HG02840 (cell line): ENCODE measurements at regions not wholly inside any gene's neighbourhood (a gene's known extent, or its start where the extent isn't known, plus 50 kb on each side); places are given as distances from the start of the nearest gene placed in this dataset.
"Not testable (repeated sequence)": the region's sequence is repeated elsewhere in the genome, so short reads cannot be mapped to it uniquely, and the experiment has no call there.

ENCODE experiments used
- ATAC-seq: cut with Tn5 transposase; IDR thresholded peaks from one replicate; pipeline ENCODE4 v1.9.1; 2021; ENCODE audit warnings: mild to moderate bottlenecking, moderate library complexity, moderate number of reproducible peaks; ENCODE audit not compliant: unreplicated experiment, low FRiP score

DNA sequence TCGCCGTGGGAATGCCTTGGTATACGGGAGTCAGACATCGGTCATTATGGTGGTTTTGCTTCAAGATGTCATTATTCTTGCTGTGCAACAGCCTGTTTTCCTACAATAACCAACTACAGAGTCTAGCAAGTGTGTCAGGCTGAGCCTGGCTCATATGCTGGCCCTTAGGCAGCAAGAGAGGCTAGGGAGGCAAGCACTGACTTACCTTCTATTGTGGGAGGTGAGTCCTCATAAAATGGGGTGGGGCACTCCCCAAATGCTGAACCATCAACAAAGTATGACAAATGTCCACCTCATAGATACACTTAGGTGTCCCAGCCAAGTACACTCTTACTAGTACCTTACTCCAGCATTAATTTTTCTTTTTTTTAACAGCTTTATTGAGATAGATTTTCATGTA lies 77.0 kb upstream of the ATL2 start:
- ATAC-seq = no peak

DNA sequence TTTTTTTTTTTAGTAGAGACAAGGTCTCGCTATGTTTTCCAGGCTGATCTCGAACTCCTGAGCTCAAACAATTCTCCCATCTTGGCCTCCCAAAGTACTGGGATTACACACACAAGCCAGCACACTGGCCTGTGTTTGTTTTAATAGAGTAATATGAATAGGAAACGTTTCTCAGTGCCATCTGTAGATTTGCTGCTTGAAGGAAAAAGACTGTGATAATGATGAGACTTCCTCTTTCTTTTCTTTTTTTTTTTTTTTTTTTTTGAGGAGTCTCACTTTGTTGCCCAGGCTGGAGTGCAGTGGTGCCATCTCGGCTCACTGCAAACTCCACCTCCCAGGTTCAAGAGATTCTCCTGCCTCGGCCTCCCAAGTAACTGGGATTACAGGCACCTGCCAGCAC lies 74.7 kb upstream of the ATL2 start:
- ATAC-seq = not testable (repeated sequence)

DNA sequence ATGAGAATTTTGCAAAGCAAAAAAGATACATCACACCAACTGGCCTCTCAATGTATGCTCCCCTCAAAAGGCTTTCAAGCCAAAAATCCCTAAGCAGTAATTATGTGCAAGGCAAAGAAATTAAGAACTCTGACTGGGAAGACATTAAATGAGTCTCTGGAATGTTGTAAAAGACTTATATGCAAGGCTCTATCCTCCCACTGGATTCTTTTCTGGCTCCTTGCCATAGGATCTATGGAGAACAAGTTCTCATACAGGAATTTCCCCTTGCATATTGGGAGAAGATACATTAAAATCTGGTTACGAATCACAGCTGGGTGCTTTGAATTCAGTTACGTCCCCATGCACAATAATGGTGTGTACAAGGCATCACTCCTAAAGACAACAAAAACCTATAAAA lies 73.4 kb upstream of the ATL2 start:
- ATAC-seq = no peak

DNA sequence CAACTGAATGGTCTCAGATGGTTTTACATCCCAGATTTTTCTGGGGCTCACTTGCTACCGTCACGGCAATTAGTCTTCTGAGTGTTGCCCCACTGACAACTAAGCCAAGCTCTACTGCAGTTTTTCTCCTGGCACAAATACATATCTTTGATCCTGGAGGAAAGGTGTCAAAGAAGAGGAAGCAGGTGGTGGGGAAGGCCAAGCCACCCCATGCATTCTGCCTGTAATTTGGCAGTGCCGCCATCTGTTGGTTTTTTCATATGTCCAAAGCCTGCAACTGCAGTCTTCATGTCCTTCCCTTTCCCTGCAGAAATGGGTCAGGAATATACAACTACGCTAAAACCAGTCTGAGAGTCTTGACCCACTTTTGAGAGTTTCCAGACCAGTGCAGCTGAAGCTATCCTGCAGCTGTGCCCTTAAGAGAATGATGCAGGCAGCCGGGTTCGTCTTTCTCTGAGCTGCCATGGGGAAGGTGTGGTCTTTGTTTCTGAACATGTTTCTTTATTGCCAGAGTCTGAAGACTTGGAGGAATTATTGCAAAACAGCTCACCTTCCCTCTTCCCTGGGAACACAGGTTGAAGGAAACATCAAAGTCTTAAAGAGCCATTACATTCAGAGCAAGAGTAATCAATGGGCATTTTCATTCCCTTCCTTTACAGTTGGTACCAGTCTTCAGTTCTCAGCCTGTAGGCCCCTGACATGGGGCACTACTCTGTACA lies 71.8 kb upstream of the ATL2 start:
- ATAC-seq = no peak

DNA sequence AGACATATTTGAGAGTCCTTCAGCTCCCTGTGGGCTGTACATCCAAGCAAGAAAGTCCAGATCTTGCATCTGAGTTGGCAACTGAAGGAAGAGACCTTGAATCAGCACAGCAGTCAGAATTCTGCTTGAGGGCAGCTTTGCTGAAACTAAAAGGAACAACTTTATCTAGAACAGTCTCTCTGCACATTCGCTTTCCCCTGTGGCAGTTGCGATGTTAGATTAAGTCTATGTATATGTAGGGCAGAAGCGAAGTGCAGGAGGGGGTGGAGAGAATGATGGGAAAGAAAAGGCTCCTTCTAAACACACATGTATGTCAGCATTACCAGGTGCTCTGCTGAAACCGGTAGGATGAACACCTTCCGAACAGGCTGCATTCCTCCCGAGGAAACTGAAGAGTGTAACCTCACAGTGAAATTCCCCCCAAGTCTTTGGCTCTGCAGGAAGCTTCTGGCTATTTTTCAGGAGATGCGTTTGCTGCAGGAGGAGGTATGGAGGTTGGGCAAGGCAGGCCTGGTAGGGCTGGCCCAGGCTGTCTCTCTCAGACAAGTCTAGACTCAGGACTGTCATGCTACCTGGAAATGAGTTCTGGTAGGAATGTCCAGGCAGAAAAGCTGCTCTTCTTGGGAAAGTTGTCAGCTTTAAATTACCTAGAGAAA lies 70.0 kb upstream of the ATL2 start:
- ATAC-seq = no peak

DNA sequence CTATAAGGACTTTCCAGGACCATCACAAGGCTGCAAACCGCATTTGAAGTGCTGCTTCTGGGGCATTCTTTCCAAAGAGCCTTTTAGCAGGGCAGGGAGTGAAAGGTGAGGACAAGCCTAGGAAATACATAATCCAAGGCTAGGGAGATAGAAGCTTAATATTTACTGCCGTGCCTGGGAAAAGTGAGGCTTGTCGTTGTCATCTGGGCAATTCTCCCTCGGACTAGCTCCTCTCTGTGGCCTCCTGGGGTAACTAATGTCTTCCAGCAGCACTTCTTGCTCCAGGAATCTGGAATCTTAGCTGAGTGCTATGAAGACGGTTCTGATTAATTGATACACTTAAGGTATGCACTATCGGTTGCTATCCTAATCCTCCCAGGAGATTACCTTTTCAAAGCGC lies 69.3 kb upstream of the ATL2 start:
- no peak for ATAC-seq

DNA sequence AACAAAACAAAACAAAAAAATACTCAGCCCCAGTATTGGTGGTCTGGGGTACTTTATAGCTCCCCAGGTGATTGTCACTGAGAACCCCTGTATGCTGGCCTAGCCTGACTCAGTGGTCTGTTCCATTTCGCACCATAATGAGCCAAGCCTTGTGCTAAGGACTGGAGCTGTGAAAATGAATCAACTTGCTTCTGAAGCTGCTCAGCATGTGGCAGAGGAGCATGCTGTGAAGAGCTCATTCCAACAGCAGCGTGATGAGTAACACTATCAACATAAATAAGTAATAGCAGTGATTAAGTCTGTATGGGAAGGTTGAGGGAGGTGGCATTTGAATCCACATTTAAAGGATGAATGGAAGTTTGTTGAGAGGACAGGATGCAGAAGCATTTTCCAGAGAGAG lies 67.2 kb upstream of the ATL2 start:
- ATAC-seq = no peak

DNA sequence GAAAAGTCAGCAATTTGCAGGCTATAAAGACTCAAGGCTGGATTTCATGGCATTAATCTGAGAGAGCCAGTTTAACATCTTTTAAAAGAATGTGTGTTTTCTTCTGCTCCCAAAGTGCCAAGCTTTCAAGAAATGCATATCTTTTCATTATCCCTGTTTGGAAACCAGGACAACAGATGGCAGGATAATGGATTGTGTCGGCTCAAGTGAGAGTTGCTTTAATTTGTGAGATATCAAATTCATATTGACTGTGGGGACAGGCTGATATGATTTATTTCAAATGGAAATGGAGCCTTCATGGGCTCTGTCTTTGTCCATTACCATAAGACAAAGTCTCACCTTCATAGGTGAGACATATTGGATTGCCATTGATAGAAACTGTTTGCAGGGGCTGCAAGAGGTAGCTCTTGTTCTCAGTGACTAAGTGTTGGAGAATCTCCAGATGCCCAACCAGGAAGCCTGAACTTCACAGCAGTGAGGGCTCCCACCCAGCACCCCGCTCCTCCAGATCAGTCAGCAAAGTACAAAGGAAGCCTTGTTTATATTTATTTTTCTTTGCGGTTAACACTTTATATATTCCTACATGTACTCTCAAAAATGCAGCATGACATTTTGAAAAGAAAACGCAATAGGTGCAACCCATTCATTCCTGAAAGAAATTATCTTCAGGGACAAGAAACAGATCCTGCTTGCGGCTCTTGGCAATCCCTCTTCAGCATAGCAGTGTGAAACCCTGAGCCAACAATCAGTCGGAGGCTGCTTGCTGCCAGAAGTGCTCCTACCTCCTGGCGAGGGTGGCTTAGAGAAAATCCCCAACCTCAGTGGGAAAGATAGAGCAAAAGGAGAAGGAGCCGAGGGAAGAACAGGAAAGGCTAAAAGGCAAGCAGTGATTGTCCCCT lies 65.8 kb upstream of the ATL2 start:
- no peak for ATAC-seq

DNA sequence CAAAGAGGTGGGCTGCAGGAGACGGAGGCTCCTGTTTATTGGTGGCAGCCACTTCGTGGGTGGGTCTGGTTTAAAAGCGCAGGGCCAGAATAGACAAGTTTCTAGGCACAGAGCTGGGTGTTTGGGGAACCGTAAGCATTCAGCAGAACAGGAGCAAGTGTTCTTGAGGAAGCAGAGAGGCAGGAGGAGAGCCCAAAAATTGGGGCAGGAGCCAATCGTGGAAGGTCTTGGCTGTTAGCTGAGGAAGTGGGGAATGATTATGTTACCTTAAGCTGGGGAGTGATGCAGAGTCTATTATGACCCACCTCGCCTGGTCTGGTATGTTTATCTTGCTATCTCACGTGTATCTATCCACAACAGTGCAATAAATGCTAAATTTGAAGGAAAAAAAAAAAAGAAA lies 64.3 kb upstream of the ATL2 start:
- ATAC-seq = no peak

DNA sequence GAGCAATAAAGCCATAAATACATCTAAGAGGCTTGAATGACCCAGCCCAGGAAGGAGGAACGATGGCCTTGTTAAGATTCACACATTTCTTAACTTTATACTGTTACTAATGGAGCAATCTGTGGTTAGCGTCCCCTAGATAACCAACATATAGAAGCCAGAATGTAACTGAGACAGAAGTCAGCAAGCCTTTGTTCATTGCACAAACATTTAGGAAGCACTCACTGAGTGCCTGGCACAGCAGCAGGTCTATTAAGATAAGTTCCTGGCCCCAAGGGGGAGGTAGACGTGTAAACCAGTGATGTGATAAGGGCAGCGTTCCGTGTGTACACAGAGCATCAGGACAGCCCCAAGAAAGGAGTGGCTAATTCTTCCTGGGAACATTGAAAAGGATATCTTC lies 63.6 kb upstream of the ATL2 start:
- ATAC-seq = no peak

DNA sequence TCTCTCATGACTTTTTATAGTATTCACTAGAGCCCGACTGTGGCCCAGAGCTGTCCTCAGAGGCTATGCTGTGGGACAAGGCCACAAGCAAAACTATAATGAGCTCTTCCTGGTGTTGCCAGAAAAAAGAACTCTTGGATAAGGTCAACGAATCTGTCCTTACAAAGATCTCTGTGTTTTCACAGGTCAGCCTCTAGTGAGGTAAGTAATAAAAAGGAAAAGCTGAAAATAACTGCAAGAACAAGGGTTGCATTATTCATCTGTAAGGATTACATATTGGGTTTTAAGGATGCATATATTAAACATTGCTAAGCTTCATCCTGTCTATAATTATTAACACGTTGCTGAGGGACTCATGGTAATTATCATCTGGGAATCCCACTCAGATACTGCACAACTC lies 62.8 kb upstream of the ATL2 start:
- no peak for ATAC-seq

DNA sequence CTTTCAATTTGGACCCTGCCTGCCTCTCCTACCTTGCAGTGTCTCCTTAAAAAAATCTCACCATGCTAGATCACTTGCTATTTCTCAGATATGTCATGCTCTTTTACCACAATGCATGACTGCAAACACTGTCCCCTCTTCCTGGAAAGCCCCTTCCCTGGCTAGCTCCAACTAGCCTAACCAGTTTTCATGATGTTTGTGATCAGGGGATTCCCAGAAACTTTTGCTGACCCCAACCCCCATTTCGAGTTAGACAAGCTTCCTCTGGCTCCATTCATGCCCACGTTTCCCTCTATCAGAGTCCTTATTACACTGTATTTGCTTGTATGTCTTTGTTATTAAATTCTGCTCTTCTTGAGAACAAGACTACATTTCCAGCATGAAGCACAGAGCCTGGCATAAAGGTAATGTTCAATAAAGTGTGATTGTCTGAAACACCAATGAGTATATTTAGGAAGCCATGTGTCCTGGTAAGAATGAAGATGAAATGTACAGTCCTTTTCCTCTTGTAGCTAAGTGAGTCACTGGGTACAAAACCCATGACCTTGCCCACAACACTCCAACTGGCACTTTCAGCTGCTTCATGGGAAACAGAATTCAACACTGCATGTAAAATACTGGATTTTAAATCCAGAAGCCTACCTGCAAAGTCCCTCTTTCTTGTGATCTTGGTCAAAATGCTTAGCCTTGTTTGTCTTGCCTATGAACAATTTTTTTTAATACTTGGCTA lies 62.0 kb upstream of the ATL2 start:
- ATAC-seq = no peak

DNA sequence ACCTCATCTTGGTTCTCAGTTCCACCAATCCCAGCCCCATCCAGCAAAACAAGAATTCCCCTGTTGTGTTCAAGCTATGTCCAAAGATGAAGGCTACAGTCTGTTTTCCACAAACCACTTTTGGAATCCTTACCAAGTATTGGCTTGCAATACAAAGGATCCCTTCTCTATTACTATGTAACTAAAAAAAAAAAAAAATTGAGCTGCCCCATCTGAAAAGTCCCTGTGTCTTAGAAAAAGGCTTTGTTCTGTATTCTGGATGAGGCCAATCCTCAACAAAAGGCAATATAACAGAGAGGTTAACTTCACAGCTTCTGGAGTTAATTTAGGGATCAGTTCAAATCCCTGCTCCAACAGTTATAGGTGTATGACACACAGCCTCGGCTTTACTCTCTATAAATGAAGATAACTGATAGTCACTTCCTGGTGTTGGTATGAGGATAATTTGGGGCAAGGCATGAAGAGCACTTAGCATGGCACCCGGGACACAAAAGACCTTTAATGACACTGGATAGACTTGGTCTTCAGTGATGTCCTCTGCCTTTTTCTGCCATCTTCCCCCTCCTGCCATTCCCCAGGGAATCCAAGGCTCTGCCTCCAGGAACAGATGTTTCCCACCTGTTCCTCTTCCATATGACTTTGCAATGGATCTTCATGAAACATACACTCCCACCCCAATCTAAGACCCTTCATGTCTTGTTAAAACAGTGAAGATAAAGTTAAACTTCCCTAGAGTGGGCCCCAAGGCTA lies 61.2 kb upstream of the ATL2 start:
- ATAC-seq = no peak

DNA sequence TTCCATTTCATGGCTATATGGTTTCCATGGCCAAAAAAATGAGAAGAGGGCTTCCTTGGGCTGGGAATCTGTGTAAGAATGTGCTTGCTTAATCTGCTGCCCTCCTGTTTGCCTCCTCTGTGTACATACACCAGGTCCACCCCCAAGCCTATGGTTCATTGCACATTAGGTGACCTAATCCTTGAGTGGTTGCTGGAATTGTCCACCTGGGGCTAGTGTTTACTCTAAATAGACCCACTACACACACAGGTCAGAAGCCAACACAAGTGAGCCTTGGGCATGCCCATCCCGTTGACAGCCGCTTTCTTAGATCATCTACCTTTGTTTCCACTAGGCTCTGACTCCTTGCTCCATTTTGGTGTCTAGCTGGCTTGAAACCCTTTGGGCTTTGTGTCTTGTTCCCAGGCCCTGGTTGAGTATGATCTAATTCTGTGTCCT lies 59.2 kb upstream of the ATL2 start:
- no peak for ATAC-seq

DNA sequence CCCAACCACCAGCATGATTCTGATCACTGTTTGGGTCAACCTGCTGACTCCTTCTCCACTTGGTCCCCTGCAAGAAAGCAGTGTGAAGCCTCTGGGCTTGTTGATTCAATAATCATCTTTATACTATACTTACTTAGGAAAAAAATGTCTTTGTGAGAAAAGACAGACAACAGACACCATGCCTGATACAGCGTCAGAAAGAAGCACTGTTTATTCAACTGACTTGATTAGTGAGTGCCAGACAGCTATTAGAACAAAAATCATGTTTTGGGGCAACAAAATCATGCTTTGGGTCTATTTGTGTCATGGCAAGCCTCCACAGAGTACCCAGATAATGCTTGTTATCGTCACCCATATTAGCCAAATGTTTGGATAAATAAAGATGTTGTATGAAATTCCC lies 58.7 kb upstream of the ATL2 start:
- ATAC-seq = no peak

DNA sequence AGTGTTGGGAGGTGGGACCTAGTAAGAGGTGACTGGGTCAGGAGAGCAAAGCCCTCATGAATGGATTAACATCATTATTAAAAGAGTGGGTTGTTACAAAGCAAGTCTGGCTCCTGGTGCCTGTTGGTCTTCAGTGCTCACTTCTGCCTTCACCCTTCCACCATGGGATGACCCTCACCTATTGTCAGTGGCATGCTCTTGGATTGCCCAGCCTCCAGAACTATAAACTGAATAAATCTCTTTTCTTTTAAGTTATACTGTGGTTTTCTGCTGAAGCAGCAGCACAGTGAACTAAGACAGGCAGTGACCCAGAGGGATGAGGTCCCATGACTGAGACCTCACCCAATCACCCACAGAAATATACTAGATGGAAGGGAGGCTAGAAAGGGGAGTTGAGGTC lies 57.5 kb upstream of the ATL2 start:
- ATAC-seq = no peak

DNA sequence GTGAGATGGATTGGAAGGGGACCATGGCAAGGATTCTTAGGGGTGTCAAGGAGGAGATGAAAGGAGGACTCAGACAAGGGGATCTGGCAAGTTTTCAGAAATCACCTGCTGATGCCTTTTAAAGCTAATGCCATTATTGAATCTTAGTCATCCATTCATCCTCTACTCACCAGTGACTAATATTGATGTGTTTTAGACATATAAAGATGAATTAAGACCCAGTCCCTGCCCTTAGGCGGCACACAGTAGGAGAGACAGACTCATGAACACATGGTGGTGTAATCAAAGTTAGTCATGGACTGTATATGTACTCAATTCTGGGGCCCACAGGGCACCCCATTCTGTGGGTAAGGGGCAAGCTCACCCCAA lies 56.5 kb upstream of the ATL2 start:
- no peak for ATAC-seq

DNA sequence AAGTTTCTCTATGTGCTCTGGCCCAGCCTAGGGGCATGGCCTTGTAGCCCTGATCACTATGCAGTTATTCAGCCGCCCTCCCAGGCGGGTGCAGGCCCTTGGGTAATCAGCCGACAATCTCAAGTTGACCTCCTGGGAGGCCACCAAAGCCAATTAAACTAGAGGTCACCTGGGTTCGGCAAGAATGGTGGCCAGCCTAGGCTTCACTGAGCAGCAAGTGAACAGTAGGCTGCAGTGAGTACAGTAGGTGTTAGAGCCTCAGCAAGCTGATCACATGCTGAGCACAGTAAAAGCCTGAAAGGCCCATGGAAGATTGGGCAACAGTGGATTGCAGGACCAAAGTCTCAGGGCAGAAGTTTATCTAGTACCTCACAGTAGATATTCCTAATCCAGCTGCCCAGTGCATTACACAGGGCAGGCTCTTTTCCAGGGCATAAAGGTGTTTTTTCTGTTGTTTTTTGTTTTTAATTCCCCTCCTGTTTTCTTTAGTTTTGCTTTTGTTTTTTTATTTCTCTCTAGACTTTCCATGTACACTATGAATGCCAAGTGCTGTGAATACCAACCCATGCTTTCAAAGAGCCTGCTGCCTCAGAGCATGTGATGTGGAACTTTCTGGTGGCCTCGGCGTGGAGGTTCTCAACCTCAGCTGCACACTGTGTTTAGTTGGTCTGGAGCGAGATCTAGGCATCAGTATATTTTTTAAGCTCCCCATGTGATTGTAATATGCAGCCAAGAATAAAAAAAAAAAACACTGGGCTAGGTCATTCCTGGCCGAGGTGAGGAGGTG lies 55.9 kb upstream of the ATL2 start:
- ATAC-seq = no peak

DNA sequence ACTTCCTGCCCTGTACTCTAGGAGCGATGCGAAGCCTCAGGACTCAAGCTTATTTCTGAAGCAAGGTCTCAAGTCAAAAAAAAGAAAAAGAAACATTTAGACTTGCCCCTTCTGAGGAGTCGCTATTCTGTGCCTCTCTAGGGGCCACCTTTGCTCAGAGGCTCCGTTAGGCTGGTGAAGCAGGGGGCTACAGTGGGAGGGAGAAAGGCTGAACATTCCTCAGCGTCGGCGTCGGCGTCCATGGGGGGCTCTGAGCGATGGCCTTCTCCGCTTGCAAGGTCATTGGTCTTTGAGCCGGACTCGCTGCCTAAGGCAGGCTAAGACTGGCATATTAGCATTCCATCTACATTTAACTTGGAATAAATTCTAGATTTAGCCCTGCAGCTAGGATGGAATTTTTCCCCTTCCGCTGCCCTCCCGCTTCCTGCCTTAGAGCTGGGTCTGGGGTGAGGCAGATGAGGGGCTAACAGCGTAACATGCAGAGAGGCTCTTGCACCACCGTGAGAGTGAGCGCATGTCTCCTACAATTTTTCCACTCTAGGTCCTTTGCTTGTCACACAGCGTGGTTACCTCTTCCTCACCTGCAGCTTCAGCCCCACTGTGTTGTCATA lies 53.6 kb upstream of the ATL2 start:
- ATAC-seq = no peak
